Tibial artery (tissue), 4 donors: ENCODE measurements at regions not wholly inside any gene's neighbourhood (a gene's known extent, or its start where the extent isn't known, plus 50 kb on each side); places are given as distances from the start of the nearest gene placed in this dataset.

ENCODE experiments used
- DNase-seq, 2 donors: peaks; one replicate each; pipeline ENCODE4 v3.0.0-alpha.2; 2019
- H3K27ac ChIP-seq, 2 donors: fragments of 200-600 bp; sonication (generic) in 1 of 2; 1 replicate in 1 of 2; 2 replicates in 1 of 2; pipeline ENCODE4 v1.5.1; 2018 to 2019; ENCODE audit warnings: mild to moderate bottlenecking in 1 of 2
- H3K27me3 ChIP-seq, 2 donors: fragments of 200-600 bp; sonication (generic) in 1 of 2; one replicate each; pipeline versions ENCODE4 v1.5.1 to v1.6.0; 2016 to 2019
- H3K36me3 ChIP-seq, 3 donors: fragments of 200-600 bp; sonication (generic) in 2 of 3; one replicate each; pipeline ENCODE4 v1.5.1; 2016 to 2019; ENCODE audit warnings: mild to moderate bottlenecking in 2 of 3
- H3K4me1 ChIP-seq, 4 donors: fragments of 200-600 bp; sonication (generic) in 2 of 4; 1 replicate in 3 of 4; 2 replicates in 1 of 4; pipeline ENCODE4 v1.5.1; 2016 to 2019
- H3K4me3 ChIP-seq, 2 donors: fragments of 200-600 bp; sonication (generic) in 1 of 2; 1 replicate in 1 of 2; 2 replicates in 1 of 2; pipeline ENCODE4 v1.5.1; 2018 to 2019; ENCODE audit warnings: mild to moderate bottlenecking in 2 of 2
- H3K9me3 ChIP-seq, 3 donors: fragments of 200-600 bp; sonication (generic) in 1 of 3; one replicate each; pipeline ENCODE4 v1.5.1; 2016 to 2019
- intact Hi-C: fragments of 100-400 bp; cut with DNase I; formaldehyde crosslinking; loops from one replicate; pipeline ENCODE4 v1.15.0; 2023; ENCODE audit warnings: low total_unique reads
- TF ChIP-seq, protein P1 (sequence below), 2 experiments: fragments of 200-600 bp in 1 of 2; fragments of 450-650 bp in 1 of 2; IDR thresholded peaks; one replicate each; pipeline ENCODE4 v1.5.1; 2017 to 2019; ENCODE audit warnings: antibody characterized with exemption in 2 of 2, mild to moderate bottlenecking in 1 of 2, moderate library complexity in 1 of 2

DNA sequence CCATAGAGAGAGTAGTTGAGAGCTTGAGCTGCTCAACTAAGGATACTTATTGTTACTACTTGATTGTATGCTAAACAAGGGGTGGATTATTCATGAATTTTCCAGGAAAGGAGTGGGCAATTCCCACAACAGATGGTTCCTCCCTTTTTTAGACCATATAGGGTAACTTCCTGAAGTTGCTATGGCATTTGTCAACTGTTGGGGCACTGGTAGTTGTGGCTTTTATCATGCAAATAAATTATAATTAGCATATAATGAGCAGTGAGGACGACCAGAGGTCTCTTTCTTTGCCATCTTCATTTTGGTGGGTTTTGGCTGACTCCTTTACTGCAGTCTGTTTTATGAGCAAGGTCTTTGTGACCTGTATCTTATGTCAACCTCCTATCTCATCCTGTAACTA is 1403.5 kb upstream of the PABPC4L start:
- intact Hi-C loops = no loop called here
- DNase-seq = no peak
- Histone ChIP-seq H3K27ac (no peak overlapping the region), H3K4me1 (no peaks in the 10 kb centered on the region), H3K27me3 (no peaks in the 10 kb centered on the region), H3K36me3 (no peaks in the 10 kb centered on the region), H3K9me3 (peaks cover 0 to 4% (median 0%) of the 10 kb centered on the region in 3 donors), H3K4me3 (no peak overlapping the region)
- TF ChIP-seq, protein P1, sequence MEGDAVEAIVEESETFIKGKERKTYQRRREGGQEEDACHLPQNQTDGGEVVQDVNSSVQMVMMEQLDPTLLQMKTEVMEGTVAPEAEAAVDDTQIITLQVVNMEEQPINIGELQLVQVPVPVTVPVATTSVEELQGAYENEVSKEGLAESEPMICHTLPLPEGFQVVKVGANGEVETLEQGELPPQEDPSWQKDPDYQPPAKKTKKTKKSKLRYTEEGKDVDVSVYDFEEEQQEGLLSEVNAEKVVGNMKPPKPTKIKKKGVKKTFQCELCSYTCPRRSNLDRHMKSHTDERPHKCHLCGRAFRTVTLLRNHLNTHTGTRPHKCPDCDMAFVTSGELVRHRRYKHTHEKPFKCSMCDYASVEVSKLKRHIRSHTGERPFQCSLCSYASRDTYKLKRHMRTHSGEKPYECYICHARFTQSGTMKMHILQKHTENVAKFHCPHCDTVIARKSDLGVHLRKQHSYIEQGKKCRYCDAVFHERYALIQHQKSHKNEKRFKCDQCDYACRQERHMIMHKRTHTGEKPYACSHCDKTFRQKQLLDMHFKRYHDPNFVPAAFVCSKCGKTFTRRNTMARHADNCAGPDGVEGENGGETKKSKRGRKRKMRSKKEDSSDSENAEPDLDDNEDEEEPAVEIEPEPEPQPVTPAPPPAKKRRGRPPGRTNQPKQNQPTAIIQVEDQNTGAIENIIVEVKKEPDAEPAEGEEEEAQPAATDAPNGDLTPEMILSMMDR (IDR thresholded peaks at IDR 0.05) = no peak

DNA sequence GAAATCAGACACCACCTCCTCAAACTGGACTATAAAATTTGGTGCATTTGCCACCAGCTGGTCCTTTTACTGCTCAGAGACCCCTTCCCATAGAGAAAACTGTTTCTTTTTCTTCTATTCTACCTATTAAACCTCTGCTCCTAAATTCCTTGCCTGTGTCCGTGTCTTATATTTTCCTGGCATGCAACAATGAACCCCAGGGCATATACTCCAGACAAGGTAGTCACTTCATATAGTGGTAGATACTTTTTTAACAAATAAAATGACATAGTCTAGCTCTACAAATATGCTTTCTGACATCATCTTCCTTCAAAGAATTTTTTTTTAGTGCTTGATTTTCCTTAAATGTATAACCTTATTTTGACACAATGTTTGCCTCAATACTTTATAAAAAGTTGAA is 1402.9 kb upstream of the PABPC4L start:
- intact Hi-C loops = no loop called here
- no peaks in the 10 kb centered on the region for H3K27me3 ChIP-seq
- DNase-seq = no peak
- H3K4me3 ChIP-seq = no peak overlapping the region
- H3K36me3 ChIP-seq = no peaks in the 10 kb centered on the region
- H3K4me1 ChIP-seq = no peaks in the 10 kb centered on the region
- TF ChIP-seq, protein P1 (IDR thresholded peaks at IDR 0.05) = no peak
- no peak overlapping the region for H3K27ac ChIP-seq
- H3K9me3 ChIP-seq = peaks cover 0 to 4% (median 0%) of the 10 kb centered on the region in 3 donors

DNA sequence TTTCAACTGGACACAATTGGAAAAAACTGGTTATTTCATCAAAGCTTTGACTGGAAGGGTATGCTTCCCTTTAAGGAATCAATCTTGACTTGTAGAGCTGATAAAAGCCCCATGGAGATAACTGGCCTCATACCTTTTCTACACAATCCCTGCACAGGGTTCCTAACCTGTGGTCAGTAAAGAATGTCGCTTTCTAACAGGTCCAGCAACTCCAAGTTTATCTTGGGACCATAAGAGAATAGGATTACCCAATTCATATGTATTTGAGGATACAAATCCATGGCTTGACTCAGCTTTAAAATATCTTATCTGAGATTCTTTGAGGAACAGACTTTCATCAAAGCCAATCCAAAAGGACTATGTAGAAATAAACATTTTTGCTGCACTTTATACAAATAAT is 1399.8 kb upstream of the PABPC4L start:
- DNase-seq = no peak
- no peak overlapping the region for H3K27ac ChIP-seq
- no peaks in the 10 kb centered on the region for H3K4me1 ChIP-seq
- peaks cover 0 to 6% (median 0%) of the 10 kb centered on the region in 3 donors for H3K9me3 ChIP-seq
- no peaks in the 10 kb centered on the region for H3K27me3 ChIP-seq
- no peaks in the 10 kb centered on the region for H3K36me3 ChIP-seq
- TF ChIP-seq, protein P1 (IDR thresholded peaks at IDR 0.05) = no peak
- H3K4me3 ChIP-seq = no peak overlapping the region
- intact Hi-C loops = no loop called here

DNA sequence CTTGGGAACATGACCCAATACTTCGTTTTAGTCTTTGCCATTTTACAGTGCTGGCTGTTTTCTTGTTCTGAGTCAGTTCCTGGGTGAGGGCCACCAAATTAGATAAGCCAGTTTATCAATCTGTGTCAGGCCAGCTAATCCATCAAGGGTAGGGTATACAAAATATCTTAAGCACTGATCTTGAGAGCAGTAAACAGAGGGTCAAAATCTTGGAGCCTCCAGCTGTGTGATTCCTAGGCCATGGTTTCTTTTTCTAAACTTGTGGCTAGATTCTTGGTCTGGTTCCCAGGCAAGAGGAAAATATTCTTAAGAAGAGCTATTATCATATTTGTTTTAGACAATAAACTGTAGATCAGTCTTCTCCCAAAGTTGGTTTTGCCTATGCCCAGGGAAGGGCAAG is 1396.6 kb upstream of the PABPC4L start:
- intact Hi-C loops = no loop called here

DNA sequence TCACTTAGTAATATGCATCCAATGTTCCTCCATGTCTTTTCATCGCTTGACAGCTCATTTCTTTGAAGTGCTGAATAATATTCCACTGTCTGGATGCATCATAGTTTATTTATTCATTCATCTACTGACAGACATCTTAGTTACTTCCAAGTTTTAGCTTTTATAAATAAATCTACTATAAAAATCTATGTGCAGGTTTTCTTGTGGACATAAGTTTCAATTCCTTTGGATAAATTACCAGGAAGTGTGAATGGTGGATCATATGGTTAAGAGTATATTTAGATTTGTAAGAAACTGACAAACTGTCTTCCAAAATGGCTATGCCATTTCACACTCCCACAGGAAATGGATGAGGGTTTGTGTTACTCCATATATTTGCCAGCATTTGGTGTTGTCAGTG is 1392.9 kb upstream of the PABPC4L start:
- Histone ChIP-seq H3K36me3 (no peaks in the 10 kb centered on the region), H3K27me3 (no peaks in the 10 kb centered on the region), H3K4me3 (no peak overlapping the region), H3K27ac (no peak overlapping the region), H3K9me3 (peaks cover 0 to 4% (median 0%) of the 10 kb centered on the region in 3 donors), H3K4me1 (no peaks in the 10 kb centered on the region)
- no peak for DNase-seq
- TF ChIP-seq, protein P1 (IDR thresholded peaks at IDR 0.05) = no peak
- intact Hi-C loops = no loop called here

More for the DNA sequence above, 1396.6 kb upstream of the PABPC4L start:
- no peak overlapping the region for H3K4me3 ChIP-seq
- no peaks in the 10 kb centered on the region for H3K4me1 ChIP-seq
- no peaks in the 10 kb centered on the region for H3K27me3 ChIP-seq
- TF ChIP-seq, protein P1 (IDR thresholded peaks at IDR 0.05) = no peak
- H3K36me3 ChIP-seq = no peaks in the 10 kb centered on the region
- no peak overlapping the region for H3K27ac ChIP-seq
- DNase-seq = no peak
- H3K9me3 ChIP-seq = peaks cover 0 to 8% (median 0%) of the 10 kb centered on the region in 3 donors

DNA sequence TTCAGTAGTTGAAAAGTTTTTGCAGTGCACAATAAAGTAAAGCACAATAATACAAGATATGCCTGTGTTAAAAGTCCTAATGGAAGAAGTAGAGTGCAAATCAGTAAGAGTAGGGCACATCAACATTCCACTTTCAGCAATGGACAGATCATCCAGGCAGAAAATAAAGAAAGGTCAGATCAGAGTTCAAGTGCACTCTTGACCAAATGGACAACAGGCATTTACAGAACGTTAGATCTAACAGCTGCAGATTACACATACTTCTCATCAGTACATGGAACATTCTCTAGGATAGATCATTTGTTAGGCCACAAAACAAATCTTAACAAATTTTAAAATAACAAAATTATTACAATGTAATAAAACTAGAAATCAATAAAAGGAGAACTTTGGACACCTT is 1373.5 kb upstream of the PABPC4L start:
- no peak for DNase-seq
- Histone ChIP-seq H3K9me3 (no peaks in the 10 kb centered on the region), H3K36me3 (no peaks in the 10 kb centered on the region), H3K27ac (no peak overlapping the region), H3K4me3 (no peak overlapping the region), H3K4me1 (peaks cover 0 to 4% (median 0%) of the 10 kb centered on the region in 4 donors), H3K27me3 (no peaks in the 10 kb centered on the region)
- TF ChIP-seq, protein P1 (IDR thresholded peaks at IDR 0.05) = no peak
- intact Hi-C loops = no loop called here
